Right lobe of liver (tissue), 4 donors: ENCODE measurements at regions not wholly inside any gene's neighbourhood (a gene's known extent, or its start where the extent isn't known, plus 50 kb on each side); places are given as distances from the start of the nearest gene placed in this dataset.

Experiments used
- CTCF ChIP-seq, 4 donors: fragments of 200-600 bp in 3 of 4; fragments of 450-650 bp in 1 of 4; IDR thresholded peaks; one replicate each; pipeline versions ENCODE4 v1.5.1 to v1.8.0; 2016 to 2022; ENCODE audit warnings: antibody characterized with exemption in 4 of 4, mild to moderate bottlenecking in 2 of 4
- POLR2A ChIP-seq: fragments of 450-650 bp; IDR thresholded peaks from one replicate; pipeline ENCODE4 v1.6.1; 2017; ENCODE audit warnings: antibody characterized with exemption, mild to moderate bottlenecking
- donor health status: DM: no; HTN: no; CAD: no.
- donor health status: DM: no; HTN: no; CAD: no.
- donor health status: DM: no; HTN: yes; CAD: no.

- no peak for TF ChIP-seq POLR2A
- TF ChIP-seq CTCF (IDR thresholded peaks at IDR 0.05), result no peak
These were observed 90.5 kb upstream of the STXBP6 start for GRCh38 chr14:25140411-25140810.
